Middle frontal gyrus (tissue), 1 donor: ENCODE measurements at regions not wholly inside any gene's neighbourhood (a gene's known extent, or its start where the extent isn't known, plus 50 kb on each side); places are given as distances from the start of the nearest gene placed in this dataset.
"Not testable (repeated sequence)": the region's sequence is repeated elsewhere in the genome, so short reads cannot be mapped to it uniquely, and the experiment has no call there.

ENCODE experiments used
- DNase-seq: peaks from one replicate; pipeline ENCODE4 v3.0.0-alpha.2; 2015; ENCODE audit warnings: low spot score; ENCODE audit errors: extremely low spot score

GRCh38 chr1:79914896-79915295 lies 908.4 kb upstream of the ADGRL4 start:
- DNase-seq = no peak

GRCh38 chr1:79912813-79913212 lies 906.3 kb upstream of the ADGRL4 start:
- DNase-seq = no peak

GRCh38 chr1:79903321-79903720 lies 896.8 kb upstream of the ADGRL4 start:
- DNase-seq = no peak

- DNase-seq = no peak
Measured at GRCh38 chr1:79902418-79902817, 895.9 kb upstream of the ADGRL4 start.

GRCh38 chr1:79899914-79900313 lies 893.4 kb upstream of the ADGRL4 start:
- no peak for DNase-seq

- DNase-seq = no peak
Measured at GRCh38 chr1:79896140-79896539, 889.6 kb upstream of the ADGRL4 start.

- no peak for DNase-seq
Measured at GRCh38 chr1:79895573-79895972, 889.0 kb upstream of the ADGRL4 start.

- not testable (repeated sequence) for DNase-seq
Measured at GRCh38 chr1:79894129-79894528, 887.6 kb upstream of the ADGRL4 start.

- DNase-seq = no peak
Measured at GRCh38 chr1:79887059-79887458, 880.5 kb upstream of the ADGRL4 start.

GRCh38 chr1:79885101-79885500 lies 878.6 kb upstream of the ADGRL4 start:
- no peak for DNase-seq

- no peak for DNase-seq
Measured at GRCh38 chr1:79877086-79877485, 870.6 kb upstream of the ADGRL4 start.

GRCh38 chr1:79875187-79875586 lies 868.7 kb upstream of the ADGRL4 start:
- DNase-seq = no peak

- DNase-seq = no peak
Measured at GRCh38 chr1:79874289-79874688, 867.8 kb upstream of the ADGRL4 start.

GRCh38 chr1:79859212-79859948 lies 852.9 kb upstream of the ADGRL4 start:
- DNase-seq = no peak

GRCh38 chr1:79852004-79852403 lies 845.5 kb upstream of the ADGRL4 start:
- DNase-seq = no peak

- no peak for DNase-seq
Measured at GRCh38 chr1:79849388-79849787, 842.9 kb upstream of the ADGRL4 start.

- DNase-seq = no peak
Measured at GRCh38 chr1:79848316-79848715, 841.8 kb upstream of the ADGRL4 start.

GRCh38 chr1:79847700-79848099 lies 841.2 kb upstream of the ADGRL4 start:
- DNase-seq = no peak

GRCh38 chr1:79845936-79846335 lies 839.4 kb upstream of the ADGRL4 start:
- no peak for DNase-seq

GRCh38 chr1:79842811-79843210 lies 836.3 kb upstream of the ADGRL4 start:
- DNase-seq = no peak

GRCh38 chr1:79839882-79840281 lies 833.4 kb upstream of the ADGRL4 start:
- DNase-seq = no peak

- DNase-seq = no peak
Measured at GRCh38 chr1:79827446-79827845, 820.9 kb upstream of the ADGRL4 start.

GRCh38 chr1:79825551-79825950 lies 819.0 kb upstream of the ADGRL4 start:
- DNase-seq = no peak

- no peak for DNase-seq
Measured at GRCh38 chr1:79822053-79822452, 815.5 kb upstream of the ADGRL4 start.
